Heart left ventricle (tissue), 16 donors: ENCODE measurements at regions not wholly inside any gene's neighbourhood (a gene's known extent, or its start where the extent isn't known, plus 50 kb on each side); places are given as distances from the start of the nearest gene placed in this dataset.

Experiments used
- ATAC-seq, 4 donors: fragments of 200-7000 bp; cut with Tn5 transposase; one replicate each; pipeline ENCODE4 v1.9.1; 2020 to 2022; ENCODE audit warnings: moderate library complexity in 4 of 4, mild to moderate bottlenecking in 3 of 4, moderate number of reproducible peaks in 1 of 4
- DNase-seq, 5 donors: peaks; one replicate each; pipeline ENCODE4 v3.0.0-alpha.2; 2020
- H3K27ac ChIP-seq, 12 donors: fragments of 200-600 bp; sonication (generic) in 4 of 12; one replicate each; pipeline versions ENCODE4 v1.5.0 to v1.8.0; 2016 to 2022; ENCODE audit warnings: mild to moderate bottlenecking in 2 of 12
- H3K27me3 ChIP-seq, 9 donors: fragments of 200-600 bp; sonication (generic) in 2 of 9; one replicate each; pipeline versions ENCODE4 v1.5.1 to v1.8.0; 2016 to 2022; ENCODE audit warnings: mild to moderate bottlenecking in 3 of 9
- H3K36me3 ChIP-seq, 9 donors: fragments of 200-600 bp; sonication (generic) in 2 of 9; one replicate each; pipeline versions ENCODE4 v1.5.0 to v1.8.0; 2018 to 2022; ENCODE audit warnings: mild to moderate bottlenecking in 2 of 9
- H3K4me1 ChIP-seq, 12 donors: fragments of 200-600 bp; sonication (generic) in 4 of 12; one replicate each; pipeline versions ENCODE4 v1.5.0 to v1.8.0; 2016 to 2022; ENCODE audit warnings: mild to moderate bottlenecking in 3 of 12
- H3K4me3 ChIP-seq, 12 donors: fragments of 200-600 bp; sonication (generic) in 4 of 12; one replicate each; pipeline versions ENCODE4 v1.5.0 to v1.8.0; 2017 to 2022; ENCODE audit warnings: mild to moderate bottlenecking in 9 of 12, moderate library complexity in 4 of 12
- H3K9me3 ChIP-seq, 12 donors: fragments of 200-600 bp; sonication (generic) in 4 of 12; one replicate each; pipeline versions ENCODE4 v1.5.0 to v1.8.0; 2016 to 2022; ENCODE audit warnings: mild to moderate bottlenecking in 1 of 12
- CTCF ChIP-seq, 12 donors: fragments of 200-600 bp; sonication (generic) in 4 of 12; IDR thresholded peaks; one replicate each; pipeline versions ENCODE4 v1.5.0 to v1.8.0; 2018 to 2022; ENCODE audit warnings: antibody characterized with exemption in 12 of 12, mild to moderate bottlenecking in 5 of 12
- POLR2A ChIP-seq, 2 donors: fragments of 450-650 bp; IDR thresholded peaks; one replicate each; pipeline ENCODE4 v1.6.1; 2017; ENCODE audit warnings: antibody characterized with exemption in 2 of 2, mild to moderate bottlenecking in 2 of 2, moderate library complexity in 2 of 2
- WGBS, 4 donors: extraction: QIAGEN DNeasy Blood & Tissue Kit in 2 of 4; methylation state at CpG; one replicate each; pipeline versions ENCODE4 v1.1.5 to v1.1.7; 2013 to 2018; 5-methylcytosine and 5-hydroxymethylcytosine counted together
- intact Hi-C, 10 donors: fragments of 100-400 bp; cut with DNase I; formaldehyde crosslinking; loops; one replicate each; pipeline versions ENCODE4 v1.11.1 to v1.14.2; 2022
- donor health status: ischemic (EF 13 %, LVEDD 7.1; RV severe dilation, severe dysfunction).
- donor health status: healthy with polysubstance abuse.
- donor health status: DM: no; HTN: yes; CAD: no.
- donor health status: DM: no; HTN: no; CAD: no.
- donor health status: ischemic (EF 25% LVEDD 6.9; RV normal size, moderate dysfunction).
- donor health status: ischemic (EF 25% LVEDD 5.7; RV mildly dilated, moderate dysfunction).
- donor health status: healthy.
- donor health status: DM: yes; HTN: yes; CAD: no.
- donor health status: ischemic (EF 35%, LVEDD 5.7; RV mildly dilated, moderate dysfunction).
- donor health status: nonischemic (EF 11% LVEDD 7.7; RV severe dilation, severe dysfunction).
- donor health status: DM: yes; HTN: yes; CAD: no.
- donor health status: PGD.
- donor health status: ischemic (EF 29% LVEDD 5.4; RV normal size, mild dysfunction).
- donor health status: nonischemic (EF 23%, LVEDD 6.1; RV moderate dilation, normal function).

DNA sequence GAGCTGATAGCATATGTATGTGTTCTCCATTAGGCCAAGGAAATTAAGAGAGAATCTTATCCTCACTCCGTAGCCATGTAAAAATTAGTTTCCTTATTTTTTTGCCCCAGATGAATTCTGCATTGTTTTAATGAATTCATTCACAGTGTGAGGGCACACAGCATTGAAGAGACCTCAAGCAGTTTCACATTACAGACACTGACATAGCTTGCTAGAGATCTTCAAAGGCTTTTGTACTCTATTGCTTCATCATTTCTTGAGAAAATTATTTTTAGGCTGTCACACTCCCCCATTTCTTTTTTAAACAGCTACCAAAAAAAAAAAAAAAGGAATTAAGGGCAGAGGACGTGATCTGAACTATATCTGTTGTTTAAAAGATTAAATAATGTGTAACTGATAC is 251.1 kb downstream of the BCAT1 start:
- H3K27me3 ChIP-seq = no peaks in the 10 kb centered on the region
- intact Hi-C loops = no loop called here
- peaks cover 0 to 8% (median 0%) of the 10 kb centered on the region in 12 donors for H3K9me3 ChIP-seq
- DNase-seq = no peak
- H3K27ac ChIP-seq = no peak overlapping the region
- no peak for ATAC-seq
- no peaks in the 10 kb centered on the region for H3K36me3 ChIP-seq
- no peaks in the 10 kb centered on the region for H3K4me1 ChIP-seq
- H3K4me3 ChIP-seq = no peak overlapping the region
- WGBS, 4 donors = 61 to 78% (median 66%) methylated on average over 2 of the region's 2 CpGs
- no peak for TF ChIP-seq CTCF (IDR thresholded peaks at IDR 0.05)
- TF ChIP-seq POLR2A (IDR thresholded peaks at IDR 0.05) = no peak

DNA sequence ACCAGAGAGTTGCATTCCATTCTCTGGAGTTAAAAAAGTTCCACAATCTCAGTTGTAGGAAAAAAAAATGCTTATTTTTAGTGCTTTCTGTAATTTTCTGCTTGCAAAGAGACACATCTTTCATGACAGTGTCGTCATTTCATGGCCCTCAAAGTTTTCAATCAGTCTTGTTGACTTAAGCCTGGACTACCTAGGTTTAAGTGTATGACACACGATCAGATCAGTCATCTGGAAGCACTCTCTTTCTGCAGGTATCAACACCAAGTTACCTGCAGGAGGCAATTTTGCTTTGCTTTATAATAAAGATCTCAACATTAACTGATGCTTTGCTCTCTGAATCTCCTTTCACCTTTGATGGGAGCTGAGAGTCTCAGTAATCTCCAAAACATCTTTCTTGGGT is 251.6 kb downstream of the BCAT1 start:
- Histone ChIP-seq H3K27me3 (no peaks in the 10 kb centered on the region), H3K9me3 (peaks cover 0 to 8% (median 0%) of the 10 kb centered on the region in 12 donors), H3K4me3 (no peak overlapping the region), H3K36me3 (no peaks in the 10 kb centered on the region), H3K4me1 (no peaks in the 10 kb centered on the region), H3K27ac (no peak overlapping the region)
- TF ChIP-seq CTCF (IDR thresholded peaks at IDR 0.05) (no peak), POLR2A (IDR thresholded peaks at IDR 0.05) (no peak)
- intact Hi-C loops = no loop called here
- ATAC-seq (no peak), DNase-seq (no peak)
- WGBS, 4 donors = 61 to 78% (median 66%) methylated on average over 2 of the region's 2 CpGs

DNA sequence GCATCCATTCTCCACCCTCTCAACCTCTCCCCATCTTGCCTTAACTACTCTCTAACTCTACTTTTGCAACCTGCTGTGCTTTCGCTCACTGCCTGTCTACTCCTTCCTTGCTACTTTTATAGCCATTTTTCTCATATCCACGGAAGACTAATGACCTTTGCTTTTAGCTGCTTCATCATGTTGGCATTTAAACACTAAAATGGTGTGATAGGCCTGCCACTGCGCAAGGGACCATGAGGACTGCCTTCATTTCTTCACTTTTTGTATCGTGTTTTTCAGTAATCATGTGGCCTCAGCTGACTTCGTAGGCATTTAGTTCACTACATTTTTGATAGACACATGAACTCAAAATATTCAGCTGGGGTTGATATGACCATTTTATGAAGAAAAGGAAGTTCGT is 252.1 kb downstream of the BCAT1 start:
- H3K27ac ChIP-seq = no peak overlapping the region
- intact Hi-C loops = no loop called here
- DNase-seq = no peak
- peaks cover 0 to 8% (median 0%) of the 10 kb centered on the region in 12 donors for H3K9me3 ChIP-seq
- H3K27me3 ChIP-seq = no peaks in the 10 kb centered on the region
- H3K4me1 ChIP-seq = no peaks in the 10 kb centered on the region
- TF ChIP-seq CTCF (IDR thresholded peaks at IDR 0.05) (no peak), POLR2A (IDR thresholded peaks at IDR 0.05) (no peak)
- ATAC-seq = no peak
- no peaks in the 10 kb centered on the region for H3K36me3 ChIP-seq
- 78 to 85% (median 81%) methylated on average over 6 of the region's 6 CpGs for WGBS, 4 donors
- no peak overlapping the region for H3K4me3 ChIP-seq

GRCh38 chr12:24695657-24696329 is 253.1 kb downstream of the BCAT1 start:
- no peak overlapping the region for H3K4me3 ChIP-seq
- DNase-seq (no peak), ATAC-seq (no peak)
- H3K36me3 ChIP-seq = no peaks in the 10 kb centered on the region
- no peak overlapping the region for H3K27ac ChIP-seq
- TF ChIP-seq POLR2A (IDR thresholded peaks at IDR 0.05) = no peak
- TF ChIP-seq CTCF (IDR thresholded peaks at IDR 0.05) = no peak
- H3K9me3 ChIP-seq = peaks cover 0 to 5% (median 0%) of the 10 kb centered on the region in 12 donors
- H3K4me1 ChIP-seq = no peaks in the 10 kb centered on the region
- 41 to 45% (median 42%) methylated on average over 3 of the region's 3 CpGs for WGBS, 4 donors
- no peaks in the 10 kb centered on the region for H3K27me3 ChIP-seq
- intact Hi-C loops = no loop called here
